HG03460 (cell line): ENCODE measurements at regions not wholly inside any gene's neighbourhood (a gene's known extent, or its start where the extent isn't known, plus 50 kb on each side); places are given as distances from the start of the nearest gene placed in this dataset.
"Not testable (repeated sequence)": the region's sequence is repeated elsewhere in the genome, so short reads cannot be mapped to it uniquely, and the experiment has no call there.

ENCODE experiments used
- ATAC-seq: cut with Tn5 transposase; IDR thresholded peaks from one replicate; pipeline ENCODE4 v1.9.1; 2021; ENCODE audit not compliant: unreplicated experiment

GRCh38 chr3:163361357-163361878, 1716.9 kb downstream of the SI start:
- ATAC-seq, result not testable (repeated sequence)

GRCh38 chr3:163347944-163348343, 1730.4 kb downstream of the SI start:
- ATAC-seq, result no peak

GRCh38 chr3:163335429-163335828, 1742.9 kb downstream of the SI start:
- ATAC-seq, result no peak

GRCh38 chr3:163328680-163329079, 1749.6 kb downstream of the SI start:
- ATAC-seq, result no peak

- no peak for ATAC-seq
These were observed 1751.2 kb downstream of the SI start for GRCh38 chr3:163327086-163327485.

- no peak for ATAC-seq
These were observed 1762.5 kb downstream of the SI start for GRCh38 chr3:163315786-163316185.

GRCh38 chr3:163306405-163306804, 1771.9 kb downstream of the SI start:
- ATAC-seq, result no peak

- no peak for ATAC-seq
These were observed 1777.1 kb downstream of the OTOL1 start for GRCh38 chr3:163273694-163274093.

GRCh38 chr3:163266731-163267130, 1770.1 kb downstream of the OTOL1 start:
- ATAC-seq, result no peak

GRCh38 chr3:163261618-163262017, 1765.0 kb downstream of the OTOL1 start:
- ATAC-seq, result no peak

- ATAC-seq, result no peak
These were observed 1764.4 kb downstream of the OTOL1 start for GRCh38 chr3:163261056-163261455.

- ATAC-seq, result no peak
These were observed 1721.7 kb downstream of the OTOL1 start for GRCh38 chr3:163218336-163218735.

- ATAC-seq, result no peak
These were observed 1717.2 kb downstream of the OTOL1 start for GRCh38 chr3:163213838-163214237.

- ATAC-seq, result no peak
These were observed 1700.3 kb downstream of the OTOL1 start for GRCh38 chr3:163196815-163197374.

GRCh38 chr3:163196245-163196644, 1699.6 kb downstream of the OTOL1 start:
- no peak for ATAC-seq

- no peak for ATAC-seq
These were observed 1689.2 kb downstream of the OTOL1 start for GRCh38 chr3:163185721-163186350.

- no peak for ATAC-seq
These were observed 1679.4 kb downstream of the OTOL1 start for GRCh38 chr3:163175970-163176369.

- ATAC-seq, result not testable (repeated sequence)
These were observed 1675.9 kb downstream of the OTOL1 start for GRCh38 chr3:163172513-163172912.

GRCh38 chr3:163166197-163166596, 1669.6 kb downstream of the OTOL1 start:
- ATAC-seq, result no peak

GRCh38 chr3:163159306-163159705, 1662.7 kb downstream of the OTOL1 start:
- ATAC-seq, result no peak

GRCh38 chr3:163139600-163139999, 1643.0 kb downstream of the OTOL1 start:
- no peak for ATAC-seq

GRCh38 chr3:163138258-163138657, 1641.7 kb downstream of the OTOL1 start:
- no peak for ATAC-seq

- ATAC-seq, result no peak
These were observed 1635.5 kb downstream of the OTOL1 start for GRCh38 chr3:163132111-163132510.
